Dendritic cell treated with granulocyte-macrophage colony-stimulating factor and Interleukin-4, amounts not matched to agents 40 ng/mL and 50 ng/mL, for 4 days (primary cell): ENCODE measurements at regions not wholly inside any gene's neighbourhood (a gene's known extent, or its start where the extent isn't known, plus 50 kb on each side); places are given as distances from the start of the nearest gene placed in this dataset.

Experiments used
- H3K27ac Mint-ChIP-seq: one replicate; pipeline ENCODE4 v1.8.0; 2022; ENCODE audit warnings: mild to moderate bottlenecking, mixed read lengths
- H3K27me3 Mint-ChIP-seq: one replicate; pipeline ENCODE4 v1.8.0; 2022; ENCODE audit warnings: mild to moderate bottlenecking, mixed read lengths
- H3K36me3 Mint-ChIP-seq: one replicate; pipeline ENCODE4 v1.8.0; 2022; ENCODE audit warnings: low read depth, mixed read lengths
- H3K4me1 Mint-ChIP-seq: one replicate; pipeline ENCODE4 v1.8.0; 2022; ENCODE audit warnings: low read depth, mixed read lengths
- H3K4me3 Mint-ChIP-seq: one replicate; pipeline ENCODE4 v1.8.0; 2022; ENCODE audit warnings: mild to moderate bottlenecking, moderate library complexity, mixed read lengths
- H3K9me3 Mint-ChIP-seq: one replicate; pipeline ENCODE4 v1.8.0; 2022; ENCODE audit warnings: mixed read lengths
- intact Hi-C: fragments of 100-400 bp; cut with micrococcal nuclease; formaldehyde crosslinking; loops from one replicate; pipeline ENCODE4 v1.15.0; 2022

DNA sequence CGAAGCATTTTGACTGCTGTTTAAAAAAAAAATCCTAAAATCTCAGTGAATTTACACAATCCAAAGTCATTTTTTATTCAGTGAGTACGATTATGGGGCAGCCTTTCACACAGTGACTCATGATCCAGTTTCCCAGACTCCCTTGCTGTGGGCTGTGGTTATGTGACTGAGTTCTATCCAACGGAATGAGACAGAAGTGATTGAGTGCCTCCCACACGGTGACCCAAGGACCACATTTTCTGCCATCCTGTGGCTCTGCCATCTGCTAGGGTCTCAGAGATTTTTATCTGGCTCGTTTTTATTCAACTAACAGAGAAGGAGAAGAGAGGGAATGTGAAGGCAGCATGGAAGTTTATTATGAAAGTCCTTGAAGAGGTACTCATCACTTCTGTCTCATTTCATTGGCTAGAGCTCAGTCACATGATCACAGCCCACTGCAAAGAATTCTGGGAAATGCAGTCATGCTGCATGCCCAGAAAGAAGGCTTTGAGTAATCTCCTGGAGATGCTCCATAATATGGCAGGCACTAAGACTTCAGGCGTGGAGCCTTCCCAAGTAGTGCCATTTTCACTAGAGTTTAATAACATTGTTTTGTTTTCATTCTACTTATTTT is 999.4 kb downstream of the UQCRFS1 start:
- no peak overlapping the region for H3K27ac Mint-ChIP-seq
- no peaks in the 10 kb centered on the region for H3K27me3 Mint-ChIP-seq
- H3K4me1 Mint-ChIP-seq = no peaks in the 10 kb centered on the region
- no peaks in the 10 kb centered on the region for H3K36me3 Mint-ChIP-seq
- H3K9me3 Mint-ChIP-seq = no peaks in the 10 kb centered on the region
- intact Hi-C loops = no loop called here
- H3K4me3 Mint-ChIP-seq = no peak overlapping the region

- Mint-ChIP-seq H3K27me3 (no peaks in the 10 kb centered on the region), H3K4me3 (no peak overlapping the region), H3K4me1 (no peaks in the 10 kb centered on the region), H3K36me3 (no peaks in the 10 kb centered on the region), H3K9me3 (peaks cover 22% of the 10 kb centered on the region), H3K27ac (no peak overlapping the region)
- intact Hi-C loops = no loop called here
Observed at GRCh38 chr19:28210886-28211285, 1002.1 kb downstream of the UQCRFS1 start.

DNA sequence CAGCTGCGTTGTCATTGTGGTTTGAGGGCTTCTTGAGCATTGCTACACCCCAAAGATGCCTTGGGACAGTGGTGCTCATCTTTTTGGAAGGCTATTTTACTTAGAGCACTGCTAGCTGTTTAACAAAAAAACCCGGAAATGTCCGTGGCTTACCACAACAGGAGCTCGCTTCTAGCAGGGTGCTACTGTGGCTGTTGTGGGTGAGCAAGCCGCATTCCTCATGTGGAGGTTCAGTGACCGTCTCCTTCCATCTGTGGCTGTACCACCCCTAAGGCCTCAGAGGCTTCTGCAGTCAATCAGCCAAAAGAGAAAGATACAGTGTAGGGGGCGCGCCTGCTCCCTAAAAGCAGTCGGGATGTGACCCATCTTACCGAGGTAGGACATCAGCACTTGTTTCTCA is 1004.2 kb downstream of the UQCRFS1 start:
- intact Hi-C loops = no loop called here
- no peak overlapping the region for H3K27ac Mint-ChIP-seq
- H3K36me3 Mint-ChIP-seq = no peaks in the 10 kb centered on the region
- H3K27me3 Mint-ChIP-seq = no peaks in the 10 kb centered on the region
- H3K9me3 Mint-ChIP-seq = peaks cover 31% of the 10 kb centered on the region
- no peaks in the 10 kb centered on the region for H3K4me1 Mint-ChIP-seq
- H3K4me3 Mint-ChIP-seq = no peak overlapping the region

- Mint-ChIP-seq H3K9me3 (peaks cover 40% of the 10 kb centered on the region), H3K4me1 (no peaks in the 10 kb centered on the region), H3K4me3 (no peak overlapping the region), H3K27ac (no peak overlapping the region), H3K27me3 (no peaks in the 10 kb centered on the region), H3K36me3 (no peaks in the 10 kb centered on the region)
- intact Hi-C loops = no loop called here
Observed at GRCh38 chr19:28207244-28207643, 1005.7 kb downstream of the UQCRFS1 start.

DNA sequence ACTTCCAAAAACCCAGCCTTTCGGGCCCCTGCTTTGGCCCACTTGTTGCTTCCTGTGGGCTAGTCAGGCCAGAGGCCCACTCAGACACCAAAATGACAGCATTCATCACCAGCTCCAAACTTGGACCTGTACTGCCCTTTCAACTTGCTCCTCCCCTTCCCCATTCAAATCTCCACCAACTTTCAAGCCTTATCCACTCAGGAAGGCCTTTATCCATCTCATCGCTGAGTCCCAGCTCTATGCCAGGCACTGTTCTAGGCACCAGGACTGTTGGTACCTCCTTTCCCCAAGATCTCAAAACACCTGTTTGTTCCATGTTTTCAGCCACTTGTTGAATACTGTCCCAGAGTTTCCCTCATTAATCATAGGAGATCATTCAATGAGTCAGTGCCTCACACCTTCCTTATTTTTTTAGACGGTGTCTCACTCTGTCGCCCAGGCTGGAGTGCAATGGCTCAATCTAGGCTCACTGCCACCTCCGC is 1011.4 kb downstream of the UQCRFS1 start:
- Mint-ChIP-seq H3K4me3 (no peak overlapping the region), H3K9me3 (peaks cover 64% of the 10 kb centered on the region), H3K27ac (no peak overlapping the region), H3K36me3 (no peaks in the 10 kb centered on the region), H3K27me3 (no peaks in the 10 kb centered on the region), H3K4me1 (no peaks in the 10 kb centered on the region)
- intact Hi-C loops = no loop called here

GRCh38 chr19:28199323-28199722 is 1013.6 kb downstream of the UQCRFS1 start:
- Mint-ChIP-seq H3K4me1 (no peaks in the 10 kb centered on the region), H3K4me3 (no peak overlapping the region), H3K27ac (no peak overlapping the region), H3K9me3 (peaks cover 66% of the 10 kb centered on the region), H3K27me3 (no peaks in the 10 kb centered on the region), H3K36me3 (no peaks in the 10 kb centered on the region)
- intact Hi-C loops = no loop called here

- H3K4me3 Mint-ChIP-seq = no peak overlapping the region
- H3K27ac Mint-ChIP-seq = no peak overlapping the region
- H3K36me3 Mint-ChIP-seq = no peaks in the 10 kb centered on the region
- intact Hi-C loops = no loop called here
- peaks cover 71% of the 10 kb centered on the region for H3K9me3 Mint-ChIP-seq
- H3K4me1 Mint-ChIP-seq = no peaks in the 10 kb centered on the region
- no peaks in the 10 kb centered on the region for H3K27me3 Mint-ChIP-seq
Observed at GRCh38 chr19:28196961-28197360, 1016.0 kb downstream of the UQCRFS1 start.

DNA sequence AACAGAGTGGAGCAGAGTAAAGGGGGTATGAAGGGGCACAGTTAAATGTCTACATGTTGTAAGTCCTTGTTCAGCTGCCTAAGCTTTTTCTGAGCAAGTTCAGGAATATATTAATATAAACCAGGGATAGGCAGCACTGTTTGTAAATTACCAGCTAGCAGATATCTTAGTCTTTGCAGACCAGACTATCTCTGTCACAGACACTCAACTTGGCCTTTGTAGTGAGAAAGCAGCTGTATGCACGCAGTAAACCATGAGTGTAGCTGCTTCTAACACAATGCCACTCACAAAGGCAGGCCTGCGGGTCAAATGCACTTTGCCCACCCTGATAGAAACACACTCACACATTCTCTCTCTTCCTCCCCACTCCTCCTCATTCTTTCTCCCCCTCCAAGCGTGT is 1016.9 kb downstream of the UQCRFS1 start:
- Mint-ChIP-seq H3K27me3 (no peaks in the 10 kb centered on the region), H3K27ac (no peak overlapping the region), H3K4me1 (no peaks in the 10 kb centered on the region), H3K9me3 (peaks cover 70% of the 10 kb centered on the region), H3K36me3 (no peaks in the 10 kb centered on the region), H3K4me3 (no peak overlapping the region)
- intact Hi-C loops = no loop called here

GRCh38 chr19:28185646-28186045 is 1027.3 kb downstream of the UQCRFS1 start:
- H3K36me3 Mint-ChIP-seq = no peaks in the 10 kb centered on the region
- no peaks in the 10 kb centered on the region for H3K27me3 Mint-ChIP-seq
- H3K9me3 Mint-ChIP-seq = peaks cover 55% of the 10 kb centered on the region
- H3K4me1 Mint-ChIP-seq = no peaks in the 10 kb centered on the region
- no peak overlapping the region for H3K4me3 Mint-ChIP-seq
- no peak overlapping the region for H3K27ac Mint-ChIP-seq
- intact Hi-C loops = no loop called here

- no peak overlapping the region for H3K4me3 Mint-ChIP-seq
- H3K27ac Mint-ChIP-seq = no peak overlapping the region
- intact Hi-C loops = no loop called here
- no peaks in the 10 kb centered on the region for H3K36me3 Mint-ChIP-seq
- no peaks in the 10 kb centered on the region for H3K27me3 Mint-ChIP-seq
- H3K9me3 Mint-ChIP-seq = peaks cover 49% of the 10 kb centered on the region
- H3K4me1 Mint-ChIP-seq = no peaks in the 10 kb centered on the region
Observed at GRCh38 chr19:28184997-28185396, 1028.0 kb downstream of the UQCRFS1 start.

DNA sequence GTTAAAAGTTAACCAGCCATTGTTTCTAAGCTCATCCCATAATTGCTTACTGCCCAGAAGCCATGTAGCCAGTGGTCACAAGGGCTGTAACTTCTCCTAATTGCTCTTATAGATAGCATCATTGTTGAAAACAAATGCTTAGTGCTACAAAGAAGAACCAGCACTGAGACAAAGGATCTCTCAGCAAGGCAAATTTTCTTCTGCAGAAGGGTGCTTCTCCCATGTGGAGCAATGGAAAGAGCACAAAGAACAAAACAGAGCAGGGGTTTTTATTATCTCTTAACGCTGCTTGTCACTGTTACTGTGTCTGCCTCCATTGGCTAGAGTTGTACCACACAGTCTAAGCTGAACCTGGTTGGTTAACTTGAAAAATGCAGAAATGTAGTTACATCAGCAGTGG is 1036.8 kb downstream of the UQCRFS1 start:
- Mint-ChIP-seq H3K36me3 (no peaks in the 10 kb centered on the region), H3K9me3 (peaks cover 78% of the 10 kb centered on the region), H3K27me3 (no peaks in the 10 kb centered on the region)

GRCh38 chr19:28171983-28172382 is 1041.0 kb downstream of the UQCRFS1 start:
- H3K4me3 Mint-ChIP-seq = no peak overlapping the region
- intact Hi-C loops = no loop called here
- H3K4me1 Mint-ChIP-seq = no peaks in the 10 kb centered on the region
- H3K27ac Mint-ChIP-seq = no peak overlapping the region
- no peaks in the 10 kb centered on the region for H3K36me3 Mint-ChIP-seq
- no peaks in the 10 kb centered on the region for H3K27me3 Mint-ChIP-seq
- H3K9me3 Mint-ChIP-seq = peaks cover 74% of the 10 kb centered on the region

More for the DNA sequence above, 1036.8 kb downstream of the UQCRFS1 start:
- intact Hi-C loops = no loop called here
- Mint-ChIP-seq H3K27ac (no peak overlapping the region), H3K4me3 (no peak overlapping the region), H3K4me1 (no peaks in the 10 kb centered on the region)

GRCh38 chr19:28170066-28170465 is 1042.9 kb downstream of the UQCRFS1 start:
- no peak overlapping the region for H3K4me3 Mint-ChIP-seq
- H3K36me3 Mint-ChIP-seq = no peaks in the 10 kb centered on the region
- peaks cover 70% of the 10 kb centered on the region for H3K9me3 Mint-ChIP-seq
- H3K27ac Mint-ChIP-seq = no peak overlapping the region
- intact Hi-C loops = no loop called here
- no peaks in the 10 kb centered on the region for H3K27me3 Mint-ChIP-seq
- no peaks in the 10 kb centered on the region for H3K4me1 Mint-ChIP-seq

DNA sequence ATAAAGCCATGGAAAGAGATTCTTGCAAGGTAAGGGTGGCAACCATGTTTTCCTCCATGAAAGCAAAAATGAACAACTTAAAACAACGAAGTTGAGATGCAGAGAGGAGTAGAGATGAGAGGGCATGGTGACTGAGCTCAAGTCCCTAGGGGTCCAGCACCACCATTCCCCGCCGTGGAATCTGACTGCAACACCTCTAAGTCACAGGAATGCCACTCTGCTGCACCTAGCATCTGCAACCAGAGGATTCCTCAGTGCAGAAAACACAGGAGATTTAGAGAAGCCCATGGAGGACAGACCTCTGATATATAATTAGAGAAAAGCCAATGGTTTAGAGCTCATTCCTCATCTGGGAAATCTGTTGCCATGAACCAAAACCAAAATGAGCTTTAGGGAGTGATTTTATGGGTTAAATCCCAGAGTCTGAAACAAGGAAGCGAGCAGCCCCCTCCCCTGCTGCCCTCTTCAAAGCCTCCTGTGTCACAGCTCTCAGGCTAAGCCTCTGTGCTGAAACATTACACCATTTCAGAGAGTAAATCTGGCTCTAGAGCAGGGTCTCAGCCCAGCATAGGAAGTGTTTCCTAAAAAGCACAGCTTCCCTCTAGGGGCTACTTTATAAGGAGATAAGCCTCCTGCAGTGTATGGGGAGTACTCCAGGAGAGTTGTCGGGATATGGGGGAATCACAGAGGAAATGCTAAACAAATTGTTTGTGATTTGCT is 1043.6 kb downstream of the UQCRFS1 start:
- Mint-ChIP-seq H3K36me3 (no peaks in the 10 kb centered on the region), H3K27ac (no peak overlapping the region), H3K27me3 (no peaks in the 10 kb centered on the region), H3K9me3 (peaks cover 62% of the 10 kb centered on the region), H3K4me3 (no peak overlapping the region), H3K4me1 (no peaks in the 10 kb centered on the region)
- intact Hi-C loops = no loop called here

DNA sequence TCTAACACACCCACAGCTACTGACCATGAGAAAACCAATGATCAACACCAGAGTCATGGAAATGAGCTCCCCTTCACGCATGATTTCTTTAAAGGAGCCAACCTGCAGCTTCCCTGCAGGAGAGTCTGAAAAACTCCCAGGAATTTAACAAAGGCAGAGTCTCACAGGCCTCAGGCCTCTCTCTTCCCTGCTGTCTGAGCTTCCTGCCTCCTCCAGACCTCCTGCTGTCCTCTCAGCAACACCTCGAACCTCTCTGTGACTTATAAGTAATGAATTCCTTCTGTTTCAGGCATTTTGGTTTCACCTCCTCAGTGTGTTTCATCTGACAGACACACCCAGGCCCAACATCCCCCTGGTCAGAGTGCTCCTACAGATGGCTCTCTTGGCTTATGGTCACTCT is 1044.4 kb downstream of the UQCRFS1 start:
- no peaks in the 10 kb centered on the region for H3K4me1 Mint-ChIP-seq
- no peaks in the 10 kb centered on the region for H3K36me3 Mint-ChIP-seq
- intact Hi-C loops = no loop called here
- no peak overlapping the region for H3K4me3 Mint-ChIP-seq
- H3K27ac Mint-ChIP-seq = no peak overlapping the region
- H3K9me3 Mint-ChIP-seq = peaks cover 59% of the 10 kb centered on the region
- no peaks in the 10 kb centered on the region for H3K27me3 Mint-ChIP-seq
